A549 (cell line): ENCODE measurements at regions not wholly inside any gene's neighbourhood (a gene's known extent, or its start where the extent isn't known, plus 50 kb on each side); places are given as distances from the start of the nearest gene placed in this dataset.

Source experiments
- POLR2A ChIP-seq: IDR thresholded peaks from 2 replicates; pipeline ENCODE4 v1.6.1; 2012; ENCODE audit warnings: mild to moderate bottlenecking, low read length
- RCOR1 ChIP-seq: fragments of 150-350 bp; IDR thresholded peaks from 2 replicates; pipeline ENCODE4 v1.6.1; 2014; ENCODE audit warnings: antibody characterized with exemption, low read length, low read depth
- TF ChIP-seq, protein P1 (sequence below): IDR thresholded peaks from 2 replicates; pipeline ENCODE4 v1.6.1; 2012
- TF ChIP-seq, protein P2 (sequence below): fragments of 250-450 bp; sonication (Bioruptor Pico); IDR thresholded peaks from 2 replicates; pipeline ENCODE4 v1.5.0; 2021; ENCODE audit warnings: mild to moderate bottlenecking, moderate library complexity, borderline replicate concordance
- TF ChIP-seq, protein P3 (sequence below): fragments of >200 bp; sonication (Bioruptor Twin); formaldehyde crosslinking; IDR thresholded peaks from 3 replicates; pipeline ENCODE4 v1.5.1; 2016

DNA sequence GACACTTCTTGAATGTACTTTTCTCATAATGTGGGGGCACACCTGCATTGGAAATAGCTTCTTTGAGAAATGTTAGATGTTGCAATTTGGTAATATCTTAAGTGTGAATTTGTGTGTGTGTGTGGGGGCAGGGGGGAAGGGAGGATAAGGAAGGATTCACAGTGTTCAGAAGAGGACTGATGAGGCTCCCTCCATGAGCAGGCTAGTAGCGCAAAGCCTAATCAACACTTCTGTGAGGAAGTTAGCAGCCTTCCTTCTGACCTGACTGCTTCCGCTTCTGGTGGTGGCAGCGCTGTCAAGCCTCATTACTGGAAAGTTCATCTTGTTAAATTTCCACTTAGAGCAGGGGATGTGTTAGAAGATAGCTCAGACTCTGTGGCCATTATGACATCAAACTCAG is 295.4 kb upstream of the SPRED2 start:
- TF ChIP-seq POLR2A (no peak), RCOR1 (no peak)
- TF ChIP-seq, protein P1, sequence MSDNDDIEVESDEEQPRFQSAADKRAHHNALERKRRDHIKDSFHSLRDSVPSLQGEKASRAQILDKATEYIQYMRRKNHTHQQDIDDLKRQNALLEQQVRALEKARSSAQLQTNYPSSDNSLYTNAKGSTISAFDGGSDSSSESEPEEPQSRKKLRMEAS, result no peak
- TF ChIP-seq, protein P2, sequence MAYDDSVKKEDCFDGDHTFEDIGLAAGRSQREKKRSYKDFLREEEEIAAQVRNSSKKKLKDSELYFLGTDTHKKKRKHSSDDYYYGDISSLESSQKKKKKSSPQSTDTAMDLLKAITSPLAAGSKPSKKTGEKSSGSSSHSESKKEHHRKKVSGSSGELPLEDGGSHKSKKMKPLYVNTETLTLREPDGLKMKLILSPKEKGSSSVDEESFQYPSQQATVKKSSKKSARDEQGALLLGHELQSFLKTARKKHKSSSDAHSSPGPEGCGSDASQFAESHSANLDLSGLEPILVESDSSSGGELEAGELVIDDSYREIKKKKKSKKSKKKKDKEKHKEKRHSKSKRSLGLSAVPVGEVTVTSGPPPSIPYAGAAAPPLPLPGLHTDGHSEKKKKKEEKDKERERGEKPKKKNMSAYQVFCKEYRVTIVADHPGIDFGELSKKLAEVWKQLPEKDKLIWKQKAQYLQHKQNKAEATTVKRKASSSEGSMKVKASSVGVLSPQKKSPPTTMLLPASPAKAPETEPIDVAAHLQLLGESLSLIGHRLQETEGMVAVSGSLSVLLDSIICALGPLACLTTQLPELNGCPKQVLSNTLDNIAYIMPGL, result no peak
- TF ChIP-seq, protein P3, sequence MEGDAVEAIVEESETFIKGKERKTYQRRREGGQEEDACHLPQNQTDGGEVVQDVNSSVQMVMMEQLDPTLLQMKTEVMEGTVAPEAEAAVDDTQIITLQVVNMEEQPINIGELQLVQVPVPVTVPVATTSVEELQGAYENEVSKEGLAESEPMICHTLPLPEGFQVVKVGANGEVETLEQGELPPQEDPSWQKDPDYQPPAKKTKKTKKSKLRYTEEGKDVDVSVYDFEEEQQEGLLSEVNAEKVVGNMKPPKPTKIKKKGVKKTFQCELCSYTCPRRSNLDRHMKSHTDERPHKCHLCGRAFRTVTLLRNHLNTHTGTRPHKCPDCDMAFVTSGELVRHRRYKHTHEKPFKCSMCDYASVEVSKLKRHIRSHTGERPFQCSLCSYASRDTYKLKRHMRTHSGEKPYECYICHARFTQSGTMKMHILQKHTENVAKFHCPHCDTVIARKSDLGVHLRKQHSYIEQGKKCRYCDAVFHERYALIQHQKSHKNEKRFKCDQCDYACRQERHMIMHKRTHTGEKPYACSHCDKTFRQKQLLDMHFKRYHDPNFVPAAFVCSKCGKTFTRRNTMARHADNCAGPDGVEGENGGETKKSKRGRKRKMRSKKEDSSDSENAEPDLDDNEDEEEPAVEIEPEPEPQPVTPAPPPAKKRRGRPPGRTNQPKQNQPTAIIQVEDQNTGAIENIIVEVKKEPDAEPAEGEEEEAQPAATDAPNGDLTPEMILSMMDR, result no peak
